Hepatocyte (in vitro differentiated cells): ENCODE measurements at regions not wholly inside any gene's neighbourhood (a gene's known extent, or its start where the extent isn't known, plus 50 kb on each side); places are given as distances from the start of the nearest gene placed in this dataset.

Source experiments
- CTCF ChIP-seq: fragments of 200-600 bp; sonication (generic); IDR thresholded peaks from 2 replicates; pipeline ENCODE4 v1.5.1; 2016; ENCODE audit warnings: antibody characterized with exemption, mild to moderate bottlenecking; ENCODE audit not compliant: poor library complexity
- EZH2 ChIP-seq: fragments of 200-600 bp; sonication (generic); IDR thresholded peaks from 2 replicates; pipeline ENCODE4 v1.6.1; 2016; ENCODE audit warnings: antibody characterized with exemption, mild to moderate bottlenecking, borderline replicate concordance
- EZH2phosphoT487 ChIP-seq: fragments of 200-600 bp; sonication (generic); IDR thresholded peaks from one replicate; pipeline ENCODE4 v1.6.1; 2018; ENCODE audit warnings: antibody characterized with exemption, mild to moderate bottlenecking, low read depth, moderate library complexity; ENCODE audit not compliant: unreplicated experiment, severe bottlenecking

DNA sequence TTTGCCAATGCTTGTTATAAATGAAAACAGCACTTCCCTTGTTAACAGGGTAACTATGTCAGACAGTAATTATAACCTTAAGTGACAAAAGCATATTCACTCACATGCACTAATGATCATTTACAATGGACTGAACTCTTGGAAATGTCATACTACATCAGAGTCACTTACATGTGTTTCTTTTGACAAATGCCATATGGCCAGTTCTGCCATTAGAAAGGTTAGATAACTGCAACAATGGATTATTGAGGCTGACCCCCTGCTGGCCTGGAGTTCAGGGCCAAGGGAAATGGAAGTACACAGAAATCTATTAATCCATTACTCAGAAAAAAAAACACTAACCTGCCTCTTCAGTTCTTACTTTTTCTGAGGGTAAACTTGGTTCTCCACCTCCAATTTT, 313.4 kb downstream of the CNTN3 start:
- TF ChIP-seq CTCF (no peak), EZH2phosphoT487 (no peak), EZH2 (no peak)
